Endothelial cell of umbilical vein (primary cell): ENCODE measurements at regions not wholly inside any gene's neighbourhood (a gene's known extent, or its start where the extent isn't known, plus 50 kb on each side); places are given as distances from the start of the nearest gene placed in this dataset.

ENCODE experiments used
- BruUV-seq: library from RNA; stranded (reverse); fragments of 400-500 nt; replicated peaks from 2 replicates; lab custom pipeline; 2021; lab: Mats Ljungman, UMichigan
- CTCF ChIA-PET: fragments of 300-600, 350-600 bp; sonication (Branson Sonifier 250); formaldehyde crosslinking; loops from one replicate; lab custom pipeline; 2021; ENCODE audit warnings: antibody characterized with exemption, inconsistent platforms; lab: Charles Lee
- POLR2A ChIA-PET: fragments of 300-600, 350-600 bp; sonication (Branson Sonifier 250); formaldehyde crosslinking; loops from one replicate; lab custom pipeline; 2021; ENCODE audit warnings: antibody characterized with exemption, inconsistent platforms; lab: Charles Lee
- DNase-seq: peaks from one replicate; pipeline ENCODE4 v3.0.0-alpha.2; 2011; ENCODE audit warnings: low read depth, low spot score
- FAIRE-seq: peaks from 2 replicates; lab custom pipeline; 2011; peaks lifted over from hg19 to GRCh38; lab: Jason Lieb, UNC
- H2AFZ ChIP-seq: 2 replicates; pipeline ENCODE4 v1.6.0; 2012; ENCODE audit warnings: low read depth, low read length, control low read depth, inconsistent platforms
- H3K27ac ChIP-seq: 2 replicates; pipeline ENCODE4 v1.5.1; 2011; ENCODE audit warnings: low read depth, mild to moderate bottlenecking, control low read depth, low read length, moderate library complexity; ENCODE audit not compliant: insufficient read depth
- H3K27me3 ChIP-seq, 2 experiments: 2 replicates each; pipeline versions ENCODE4 v1.6.0 to v1.6.1; 2011; ENCODE audit warnings: low read length in 2 of 2, mixed read lengths in 1 of 2; ENCODE audit not compliant: control insufficient read depth in 2 of 2, insufficient read depth in 2 of 2
- H3K36me3 ChIP-seq, 2 experiments: 2 replicates in 1 of 2; 3 replicates in 1 of 2; pipeline ENCODE4 v1.5.1; 2011; ENCODE audit warnings: low read length in 2 of 2, mild to moderate bottlenecking in 1 of 2, moderate library complexity in 1 of 2; ENCODE audit not compliant: control insufficient read depth in 2 of 2, insufficient read depth in 2 of 2; ENCODE audit errors: extremely low read depth in 1 of 2
- H3K4me1 ChIP-seq: 3 replicates; pipeline ENCODE4 v1.5.1; 2011; ENCODE audit warnings: mild to moderate bottlenecking, low read length; ENCODE audit not compliant: control insufficient read depth, insufficient read depth; ENCODE audit errors: extremely low read depth
- H3K4me2 ChIP-seq: 2 replicates; pipeline ENCODE4 v1.6.1; 2011; ENCODE audit warnings: low read length, control low read depth, mixed read lengths; ENCODE audit not compliant: insufficient read depth
- H3K4me3 ChIP-seq, 3 experiments: fragments of 200-600 bp in 1 of 3; sonication (generic), shearing (Covaris generic) in 1 of 3; replicated peaks in 1 of 3; 2 replicates each; pipeline ENCODE4 v1.5.1; 2011 to 2016; ENCODE audit warnings: control low read depth in 3 of 3, low read length in 3 of 3, mild to moderate bottlenecking in 2 of 3, inconsistent platforms in 1 of 3, low read depth in 1 of 3, moderate library complexity in 1 of 3; ENCODE audit not compliant: insufficient read depth in 1 of 3
- H3K79me2 ChIP-seq: 2 replicates; pipeline ENCODE4 v1.6.0; 2012; ENCODE audit warnings: low read length, inconsistent platforms; ENCODE audit not compliant: control insufficient read depth, insufficient read depth
- H3K9ac ChIP-seq: replicated peaks from 2 replicates; pipeline ENCODE3; 2011; ENCODE audit warnings: low read length, control low read depth; ENCODE audit not compliant: insufficient read depth; ENCODE audit errors: extremely low read depth
- H3K9me1 ChIP-seq: replicated peaks from 3 replicates; pipeline ENCODE4 v1.6.0; 2011; ENCODE audit warnings: mild to moderate bottlenecking, low read length; ENCODE audit not compliant: control insufficient read depth, insufficient read depth; ENCODE audit errors: extremely low read depth
- H3K9me3 ChIP-seq: replicated peaks from 2 replicates; pipeline ENCODE4 v1.5.1; 2012; ENCODE audit warnings: low read length, inconsistent platforms; ENCODE audit not compliant: control insufficient read depth, insufficient read depth
- H4K20me1 ChIP-seq: replicated peaks from 2 replicates; pipeline ENCODE3; 2011; ENCODE audit warnings: mild to moderate bottlenecking, low read length; ENCODE audit not compliant: control insufficient read depth, insufficient read depth; ENCODE audit errors: extremely low read depth
- EZH2 ChIP-seq: IDR thresholded peaks from 2 replicates; pipeline ENCODE4 v1.6.1; 2012; ENCODE audit warnings: borderline replicate concordance, low read depth, mild to moderate bottlenecking, moderate library complexity, low read length, inconsistent platforms; ENCODE audit not compliant: severe bottlenecking
- FOS ChIP-seq: IDR thresholded peaks from 2 replicates; pipeline ENCODE4 v1.6.1; 2011; ENCODE audit warnings: mild to moderate bottlenecking, low read length, moderate library complexity, borderline replicate concordance; ENCODE audit not compliant: insufficient read depth
- GATA2 ChIP-seq: IDR thresholded peaks from 2 replicates; pipeline ENCODE4 v1.7.0; 2011; ENCODE audit warnings: low read depth, mild to moderate bottlenecking, moderate library complexity, mixed read lengths, low read length; ENCODE audit not compliant: insufficient read length, insufficient read depth
- JUN ChIP-seq: IDR thresholded peaks from 2 replicates; pipeline ENCODE4 v1.6.1; 2011; ENCODE audit warnings: borderline replicate concordance, low read depth; ENCODE audit not compliant: insufficient read length, insufficient read depth
- MYC ChIP-seq: IDR thresholded peaks from one replicate; pipeline ENCODE4 v1.6.1; 2011; ENCODE audit warnings: mild to moderate bottlenecking, low read depth, low read length
- POLR2A ChIP-seq: IDR thresholded peaks from 2 replicates; pipeline ENCODE4 v1.6.1; 2012; ENCODE audit warnings: low read depth, mild to moderate bottlenecking, control low read depth, low read length
- POLR2AphosphoS5 ChIP-seq: IDR thresholded peaks from 2 replicates; pipeline ENCODE4 v1.6.1; 2012; ENCODE audit warnings: low read depth, mild to moderate bottlenecking, control low read depth, low read length, moderate library complexity; ENCODE audit not compliant: insufficient read depth
- dilution Hi-C: fragments of 300-500 bp; cut with MboI; formaldehyde crosslinking; loops from one replicate; pipeline ENCODE4 v1.15.0; 2019; ENCODE audit warnings: low sequenced_read_pairs; ENCODE audit not compliant: extremely low pct_ligation_motif_present
- intact Hi-C: fragments of 100-400 bp; cut with micrococcal nuclease; formaldehyde crosslinking; loops from one replicate; pipeline ENCODE4 v1.10.0; 2022
- TF ChIP-seq, protein P1 (sequence below): IDR thresholded peaks from 2 replicates; pipeline ENCODE4 v1.6.1; 2011; ENCODE audit not compliant: insufficient read depth, insufficient read length
- TF ChIP-seq, protein P2 (sequence below), 2 donors: IDR thresholded peaks; 1 replicate in 1 of 2; 2 replicates in 1 of 2; pipeline ENCODE4 v1.5.1; 2011; ENCODE audit warnings: low read length in 2 of 2, mild to moderate bottlenecking in 2 of 2, moderate library complexity in 2 of 2, control low read depth in 1 of 2, inconsistent platforms in 1 of 2, low read depth in 1 of 2; ENCODE audit not compliant: insufficient read depth in 1 of 2; ENCODE audit errors: extremely low read depth in 1 of 2

DNA sequence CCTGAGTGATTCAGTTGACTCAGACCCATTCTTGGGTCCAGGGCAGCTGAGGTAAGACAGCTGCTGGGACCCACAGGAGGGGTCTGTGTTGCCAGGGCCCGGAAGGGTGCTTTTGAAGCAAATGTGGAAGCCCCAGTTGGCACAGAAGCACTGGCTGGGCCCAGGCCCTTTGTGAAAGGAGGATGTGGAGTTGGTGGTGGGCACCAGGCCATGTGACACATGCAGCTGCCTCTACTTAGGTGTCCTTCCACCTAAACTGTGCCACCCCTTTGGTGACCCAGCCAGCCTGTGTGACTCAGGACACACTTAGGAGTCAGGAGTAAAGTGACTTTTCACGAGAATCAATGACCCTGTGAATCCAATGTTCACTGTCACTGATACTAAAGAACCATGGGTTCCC is 114.3 kb upstream of the SLC25A48 start:
- Histone ChIP-seq H3K4me2 (no peak overlapping the region), H3K9me1 (no peaks in the 10 kb centered on the region), H3K4me3 (no peak overlapping the region), H3K9ac (no peak overlapping the region), H3K27me3 (no peaks in the 10 kb centered on the region), H2AFZ (no peak overlapping the region), H3K36me3 (no peaks in the 10 kb centered on the region), H3K4me1 (no peaks in the 10 kb centered on the region), H3K9me3 (no peaks in the 10 kb centered on the region), H3K79me2 (no peaks in the 10 kb centered on the region), H4K20me1 (no peaks in the 10 kb centered on the region), H3K27ac (no peak overlapping the region)
- dilution Hi-C loops, result no loop called here
- TF ChIP-seq, protein P1, sequence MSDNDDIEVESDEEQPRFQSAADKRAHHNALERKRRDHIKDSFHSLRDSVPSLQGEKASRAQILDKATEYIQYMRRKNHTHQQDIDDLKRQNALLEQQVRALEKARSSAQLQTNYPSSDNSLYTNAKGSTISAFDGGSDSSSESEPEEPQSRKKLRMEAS, result no peak
- TF ChIP-seq MYC, result no peak
- TF ChIP-seq EZH2, result no peak
- TF ChIP-seq POLR2A, result no peak
- no peak for TF ChIP-seq FOS
- no peak for TF ChIP-seq GATA2
- TF ChIP-seq POLR2AphosphoS5, result no peak
- TF ChIP-seq, protein P2, sequence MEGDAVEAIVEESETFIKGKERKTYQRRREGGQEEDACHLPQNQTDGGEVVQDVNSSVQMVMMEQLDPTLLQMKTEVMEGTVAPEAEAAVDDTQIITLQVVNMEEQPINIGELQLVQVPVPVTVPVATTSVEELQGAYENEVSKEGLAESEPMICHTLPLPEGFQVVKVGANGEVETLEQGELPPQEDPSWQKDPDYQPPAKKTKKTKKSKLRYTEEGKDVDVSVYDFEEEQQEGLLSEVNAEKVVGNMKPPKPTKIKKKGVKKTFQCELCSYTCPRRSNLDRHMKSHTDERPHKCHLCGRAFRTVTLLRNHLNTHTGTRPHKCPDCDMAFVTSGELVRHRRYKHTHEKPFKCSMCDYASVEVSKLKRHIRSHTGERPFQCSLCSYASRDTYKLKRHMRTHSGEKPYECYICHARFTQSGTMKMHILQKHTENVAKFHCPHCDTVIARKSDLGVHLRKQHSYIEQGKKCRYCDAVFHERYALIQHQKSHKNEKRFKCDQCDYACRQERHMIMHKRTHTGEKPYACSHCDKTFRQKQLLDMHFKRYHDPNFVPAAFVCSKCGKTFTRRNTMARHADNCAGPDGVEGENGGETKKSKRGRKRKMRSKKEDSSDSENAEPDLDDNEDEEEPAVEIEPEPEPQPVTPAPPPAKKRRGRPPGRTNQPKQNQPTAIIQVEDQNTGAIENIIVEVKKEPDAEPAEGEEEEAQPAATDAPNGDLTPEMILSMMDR (IDR thresholded peaks at IDR 0.05; ENCODE audit: extremely low read depth in 1 of 2, insufficient read depth in 1 of 2, low read depth in 1 of 2, low read length in 2 of 2), result no peak
- TF ChIP-seq JUN, result no peak
- DNase-seq (no peak), FAIRE-seq (no peak)
- ChIA-PET CTCF (no interaction called here), POLR2A (no interaction called here)
- intact Hi-C loops, result no loop called here
- BruUV-seq, result no TSS peak
